22Rv1 (cell line): ENCODE measurements at regions not wholly inside any gene's neighbourhood (a gene's known extent, or its start where the extent isn't known, plus 50 kb on each side); places are given as distances from the start of the nearest gene placed in this dataset.

Experiments used
- H3K27ac ChIP-seq: fragments of 450-650 bp; 2 replicates; pipeline ENCODE4 v1.5.1; 2017
- ZFX ChIP-seq: fragments of 450-650 bp; IDR thresholded peaks from 2 replicates; pipeline ENCODE4 v1.6.1; 2017; ENCODE audit warnings: antibody characterized with exemption, borderline replicate concordance
- TF ChIP-seq, protein P1 (sequence below): fragments of 450-650 bp; IDR thresholded peaks from 2 replicates; pipeline ENCODE4 v1.5.1; 2017; ENCODE audit warnings: mild to moderate bottlenecking

DNA sequence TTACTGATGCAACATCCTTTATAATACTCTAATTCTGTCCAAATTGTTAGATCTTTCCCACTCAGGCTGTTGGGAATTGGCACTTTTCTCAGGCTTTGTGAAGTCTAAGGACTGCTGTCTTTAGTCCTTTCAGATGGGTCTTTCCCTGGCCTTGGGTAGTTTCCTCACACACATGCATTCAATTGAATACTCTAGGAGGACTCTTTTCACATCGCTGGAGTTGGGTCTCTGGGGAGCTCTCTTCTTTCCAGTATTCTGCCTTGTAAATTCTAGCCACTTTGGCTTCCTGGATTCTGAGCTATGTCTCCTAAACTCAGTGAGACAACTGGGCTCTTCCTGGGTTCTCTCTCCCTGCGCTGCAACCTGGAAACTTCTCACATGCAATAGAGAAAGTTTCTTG lies 215.5 kb downstream of the SNX18 start:
- TF ChIP-seq, protein P1, sequence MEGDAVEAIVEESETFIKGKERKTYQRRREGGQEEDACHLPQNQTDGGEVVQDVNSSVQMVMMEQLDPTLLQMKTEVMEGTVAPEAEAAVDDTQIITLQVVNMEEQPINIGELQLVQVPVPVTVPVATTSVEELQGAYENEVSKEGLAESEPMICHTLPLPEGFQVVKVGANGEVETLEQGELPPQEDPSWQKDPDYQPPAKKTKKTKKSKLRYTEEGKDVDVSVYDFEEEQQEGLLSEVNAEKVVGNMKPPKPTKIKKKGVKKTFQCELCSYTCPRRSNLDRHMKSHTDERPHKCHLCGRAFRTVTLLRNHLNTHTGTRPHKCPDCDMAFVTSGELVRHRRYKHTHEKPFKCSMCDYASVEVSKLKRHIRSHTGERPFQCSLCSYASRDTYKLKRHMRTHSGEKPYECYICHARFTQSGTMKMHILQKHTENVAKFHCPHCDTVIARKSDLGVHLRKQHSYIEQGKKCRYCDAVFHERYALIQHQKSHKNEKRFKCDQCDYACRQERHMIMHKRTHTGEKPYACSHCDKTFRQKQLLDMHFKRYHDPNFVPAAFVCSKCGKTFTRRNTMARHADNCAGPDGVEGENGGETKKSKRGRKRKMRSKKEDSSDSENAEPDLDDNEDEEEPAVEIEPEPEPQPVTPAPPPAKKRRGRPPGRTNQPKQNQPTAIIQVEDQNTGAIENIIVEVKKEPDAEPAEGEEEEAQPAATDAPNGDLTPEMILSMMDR: no peak
- TF ChIP-seq ZFX: no peak

DNA sequence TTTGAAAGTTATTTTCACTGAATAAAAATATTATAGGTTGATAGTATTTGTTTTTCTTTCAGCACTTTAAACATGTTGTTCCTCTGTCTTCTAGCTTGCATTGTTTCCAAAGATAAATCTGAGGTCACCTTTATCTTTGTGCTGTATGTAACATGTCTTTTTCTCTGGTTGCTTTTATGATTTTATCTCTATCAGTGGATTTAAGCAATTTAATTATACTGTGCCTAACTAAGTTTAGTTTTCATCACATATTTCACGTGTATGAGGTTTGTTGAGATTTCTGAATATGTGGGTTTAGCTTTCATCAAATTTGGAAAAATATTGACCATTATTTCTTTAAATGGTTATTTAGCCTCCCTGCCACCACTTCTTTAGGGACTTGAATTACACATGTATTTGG lies 214.5 kb downstream of the SNX18 start:
- no peak for TF ChIP-seq ZFX
- TF ChIP-seq, protein P1: no peak
- H3K27ac ChIP-seq: no peak overlapping the region

More for the DNA sequence above, 215.5 kb downstream of the SNX18 start:
- no peak overlapping the region for H3K27ac ChIP-seq

DNA sequence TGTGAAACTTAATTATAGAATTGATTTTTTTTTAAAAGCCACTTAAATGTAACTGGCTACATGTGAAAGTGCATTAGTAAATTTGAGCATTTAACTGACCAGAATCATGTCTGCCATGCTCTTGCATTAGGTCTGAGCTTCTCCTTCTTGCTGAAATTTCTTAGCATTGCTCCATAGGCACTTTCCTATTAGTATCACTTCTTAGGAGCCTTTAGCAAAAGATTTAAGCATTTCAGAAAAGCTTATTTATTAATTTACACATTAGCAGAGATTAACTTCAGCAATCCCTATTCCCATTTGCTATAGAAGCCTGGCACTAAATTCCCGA lies 211.0 kb downstream of the SNX18 start:
- TF ChIP-seq, protein P1: no peak
- no peak for TF ChIP-seq ZFX
- no peak overlapping the region for H3K27ac ChIP-seq

DNA sequence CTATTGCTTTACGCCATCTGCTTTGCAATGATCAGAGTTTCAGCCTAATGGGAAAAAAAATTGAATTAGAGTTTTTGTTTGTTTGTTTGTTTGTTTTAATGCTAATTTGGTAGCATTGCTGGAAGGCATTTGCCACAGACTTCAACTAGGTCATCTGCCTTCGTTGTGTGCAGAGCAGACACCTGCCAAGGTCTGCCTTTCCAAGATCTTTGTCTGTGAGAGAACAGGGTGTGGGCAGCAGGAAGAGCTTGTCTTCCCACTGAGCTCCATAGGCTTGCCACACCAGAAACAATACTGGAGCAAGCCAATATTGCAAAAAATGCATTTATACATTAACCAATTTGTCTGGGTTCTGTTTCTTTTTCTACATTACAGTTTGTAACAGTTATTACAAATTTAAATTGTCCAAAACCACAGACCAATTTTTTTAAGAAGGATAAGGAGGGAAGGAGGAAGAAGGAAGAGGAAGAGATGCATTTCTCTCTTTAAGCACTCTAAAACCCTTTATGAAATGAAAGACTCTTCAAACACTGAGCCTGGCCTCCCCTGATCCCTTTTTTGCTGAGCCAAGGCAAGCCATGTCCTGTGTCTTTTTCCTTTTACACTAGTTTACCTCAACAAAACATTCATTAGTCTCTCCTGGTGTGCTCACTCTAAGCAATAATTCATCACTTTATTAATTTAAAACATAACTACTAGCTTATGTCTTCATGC lies 210.5 kb downstream of the SNX18 start:
- H3K27ac ChIP-seq: no peak overlapping the region
- TF ChIP-seq, protein P1: no peak
- TF ChIP-seq ZFX: no peak

DNA sequence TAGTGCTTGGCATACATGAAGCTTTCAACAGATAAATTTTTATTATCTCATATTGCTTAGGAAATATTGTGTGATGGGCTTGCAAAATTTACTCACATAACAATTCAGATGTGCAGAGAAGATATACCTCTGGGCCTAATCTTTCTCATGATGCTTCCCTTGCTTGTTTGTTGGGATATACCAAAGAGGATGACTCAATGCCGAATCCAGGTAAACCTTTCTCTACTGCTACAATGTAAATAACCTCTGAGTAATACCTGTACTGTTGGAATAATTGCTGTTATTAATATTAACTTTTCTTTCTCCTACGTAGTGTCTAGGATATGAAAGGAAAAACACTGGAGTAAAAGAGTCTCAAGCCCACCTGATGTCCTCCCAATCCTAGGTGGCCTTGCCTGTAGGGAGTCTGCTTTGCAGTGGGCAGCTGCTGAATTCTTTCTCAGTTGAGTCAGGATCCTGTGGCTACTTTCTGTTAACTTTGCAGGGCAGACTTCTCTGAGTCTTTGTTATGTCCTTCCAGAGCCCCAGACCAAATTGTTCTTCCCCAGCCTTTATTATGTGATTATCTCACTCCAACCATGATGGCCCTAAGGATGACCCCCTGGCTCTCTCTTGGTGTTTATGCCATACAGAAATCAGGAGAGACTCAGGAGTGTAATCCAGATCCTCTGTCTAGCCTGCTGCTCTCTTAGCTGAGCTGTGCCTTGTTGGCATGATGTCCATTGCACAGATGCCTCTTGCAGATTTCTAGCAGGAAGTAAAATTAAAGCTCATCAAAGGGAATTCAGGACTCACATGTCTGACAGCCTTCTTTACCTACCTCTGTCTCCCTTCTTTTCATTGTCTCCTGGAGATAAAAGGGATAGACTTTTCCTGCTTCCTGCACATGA lies 208.1 kb downstream of the SNX18 start:
- TF ChIP-seq ZFX: no peak
- no peak overlapping the region for H3K27ac ChIP-seq

DNA sequence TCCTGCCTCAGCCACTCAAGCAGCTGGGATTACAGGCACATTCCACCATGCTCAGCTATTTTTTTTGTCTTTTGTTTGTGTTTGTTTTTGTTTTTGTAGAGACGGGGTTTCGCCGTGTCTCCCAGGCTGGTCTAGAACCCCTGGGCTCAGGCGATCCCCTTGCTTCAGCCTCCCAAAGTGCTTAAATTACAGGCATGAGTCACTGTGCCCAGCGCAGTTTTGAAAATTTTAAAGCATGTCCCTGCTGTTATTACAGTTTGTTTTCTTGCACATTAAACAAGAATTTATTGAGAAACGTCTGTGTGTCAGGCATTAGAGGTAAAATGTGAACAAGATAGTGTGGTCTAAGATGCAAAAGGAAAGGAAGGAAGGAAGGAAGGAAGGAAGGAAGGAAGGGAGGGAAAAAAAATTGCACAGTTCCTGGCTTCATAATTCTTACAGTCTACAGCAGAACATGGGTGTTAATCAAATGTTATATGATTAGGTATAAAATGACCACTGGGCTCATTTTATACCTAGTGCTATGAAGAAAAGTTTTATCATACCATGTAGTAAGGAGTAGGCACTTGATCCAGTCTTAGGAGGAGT lies 205.4 kb downstream of the SNX18 start:
- no peak overlapping the region for H3K27ac ChIP-seq

DNA sequence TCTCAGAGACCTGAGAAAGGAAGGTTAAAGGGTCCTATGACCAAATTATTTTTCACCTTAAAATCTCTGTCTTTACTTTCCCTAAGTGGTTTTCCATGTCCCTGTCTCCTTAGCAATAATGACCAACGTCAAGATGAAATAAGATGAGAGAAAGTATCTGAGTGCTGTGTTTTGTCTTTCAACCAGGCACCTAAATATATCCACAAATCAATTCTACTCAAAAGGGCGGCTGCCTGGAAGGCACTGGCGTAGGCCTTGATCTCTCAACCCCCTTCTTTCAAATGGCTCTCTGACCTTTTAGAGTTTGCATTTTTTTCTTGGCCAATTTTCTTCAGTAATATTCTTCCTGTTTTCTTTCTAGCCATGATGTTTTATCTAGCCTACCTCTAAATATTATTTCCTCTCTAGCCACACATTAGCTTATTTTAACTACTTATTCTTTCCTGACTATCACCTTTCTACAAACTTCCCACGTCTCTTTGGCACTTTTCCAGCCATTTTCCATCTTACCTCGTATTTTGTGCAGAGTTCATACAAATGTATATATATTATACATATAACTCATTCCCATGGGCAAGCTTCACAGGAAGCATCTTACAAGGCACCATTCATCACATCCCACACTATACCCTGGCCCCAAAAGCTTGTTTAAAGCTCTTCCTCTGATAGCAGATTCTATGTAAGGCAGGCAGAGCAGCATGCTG lies 204.5 kb downstream of the SNX18 start:
- TF ChIP-seq, protein P1: no peak
- TF ChIP-seq ZFX: no peak
- H3K27ac ChIP-seq: no peak overlapping the region

More for the DNA sequence above, 205.4 kb downstream of the SNX18 start:
- TF ChIP-seq ZFX: no peak
- TF ChIP-seq, protein P1: no peak
